ENCODE measurements at regions not wholly inside any gene's neighbourhood (a gene's known extent, or its start where the extent isn't known, plus 50 kb on each side); places are given as distances from the start of the nearest gene placed in this dataset.

DNA sequence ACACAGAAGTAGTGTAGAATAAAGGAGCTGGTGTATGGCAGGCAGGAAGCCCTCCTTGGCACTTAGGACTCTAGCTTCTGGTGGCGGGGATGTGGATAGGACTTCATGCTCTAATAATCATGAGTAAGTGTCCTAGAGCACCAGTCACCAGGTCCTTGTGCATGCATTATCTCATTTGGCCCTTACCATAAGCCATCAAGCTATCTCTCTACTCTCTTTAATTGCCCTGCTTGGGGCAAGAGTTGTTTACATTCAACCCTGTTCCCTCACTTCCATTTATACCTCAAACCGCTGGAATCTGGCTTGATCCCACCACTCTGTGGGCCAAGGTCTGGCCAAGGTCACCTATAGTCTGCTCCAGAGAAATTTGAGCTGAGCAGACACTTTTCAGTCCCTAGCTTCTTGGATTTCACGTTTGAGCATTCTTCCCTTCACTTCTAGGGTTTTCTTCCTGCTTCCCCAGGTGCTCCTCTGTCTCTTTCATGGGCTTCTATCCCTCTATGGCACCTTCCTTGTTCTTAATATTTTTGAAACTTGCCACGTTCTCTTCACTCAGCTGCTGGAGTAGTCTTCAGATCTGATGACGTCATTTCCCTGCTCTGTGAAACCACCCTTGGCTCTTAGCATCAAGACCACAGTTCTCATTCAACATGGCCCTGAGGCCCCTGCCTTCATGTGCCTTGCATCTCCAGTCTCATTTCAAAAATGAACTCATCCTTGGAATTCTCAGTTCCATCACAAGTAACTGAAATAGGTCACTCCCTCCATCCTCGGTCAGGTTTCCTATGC lies 94.9 kb upstream of the GATA6 start:
- no peak for DNase-seq (ENCODE audit: low read depth)

DNA sequence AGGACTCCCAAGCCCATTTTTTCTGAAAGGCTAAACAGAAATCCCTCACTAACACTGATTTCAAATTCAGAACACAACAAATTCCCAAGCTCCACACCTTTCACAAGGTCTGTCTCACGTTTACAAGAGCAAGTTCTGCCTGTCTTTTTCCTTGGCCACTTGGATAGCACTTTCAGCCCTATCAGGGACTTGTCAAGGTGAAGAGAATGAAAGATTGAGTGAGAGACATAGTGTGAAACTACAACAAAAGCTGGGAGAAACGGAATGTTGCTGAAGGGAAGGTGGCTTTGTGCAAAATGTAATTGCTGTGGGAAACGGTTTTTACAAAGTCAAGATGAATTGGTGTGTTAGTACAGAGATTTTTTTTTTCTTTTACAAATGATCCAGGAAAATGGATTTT lies 89.4 kb upstream of the GATA6 start:
- DNase-seq (ENCODE audit: low read depth), result no peak

DNA sequence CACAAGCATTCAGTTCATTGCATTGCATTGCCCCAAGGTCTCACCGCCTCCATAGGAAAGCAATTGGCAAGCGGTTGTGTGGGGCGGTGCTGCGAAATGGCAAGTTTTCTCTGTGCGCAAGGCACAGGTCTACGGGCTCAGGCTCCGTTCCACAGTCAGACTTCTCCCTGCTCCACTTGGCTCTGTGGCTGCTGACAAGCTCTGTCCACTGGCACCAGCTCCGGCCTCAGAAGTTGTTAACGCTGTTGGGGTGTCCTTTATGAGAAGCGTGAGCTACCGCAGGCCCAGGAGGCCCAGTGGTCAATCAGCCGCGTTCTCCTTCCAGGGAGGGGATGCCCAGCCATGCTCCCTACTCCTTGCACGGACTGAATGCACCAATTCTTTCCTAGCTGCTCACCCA lies 87.0 kb upstream of the GATA6 start:
- no peak for DNase-seq (ENCODE audit: low read depth)

DNA sequence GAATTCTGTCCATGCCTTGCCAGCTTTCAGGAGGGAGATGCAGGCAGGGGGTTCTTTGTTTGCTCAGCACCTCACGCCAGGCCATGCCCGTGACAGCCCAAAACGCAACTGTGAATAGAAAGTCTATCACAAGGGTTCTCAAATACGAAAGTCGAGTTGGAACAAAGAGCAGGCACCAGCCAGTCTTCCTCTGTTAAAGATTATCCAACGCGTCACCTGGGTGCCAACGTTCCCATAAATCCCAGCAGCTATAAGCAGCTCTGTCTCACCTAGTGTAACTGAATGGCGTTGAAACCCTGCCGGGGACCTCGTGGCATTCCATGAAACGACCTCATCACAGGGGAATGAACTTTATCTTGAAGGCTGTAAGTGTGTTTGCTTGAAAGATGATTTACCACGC lies 84.8 kb upstream of the GATA6 start:
- DNase-seq (ENCODE audit: low read depth), result no peak

DNA sequence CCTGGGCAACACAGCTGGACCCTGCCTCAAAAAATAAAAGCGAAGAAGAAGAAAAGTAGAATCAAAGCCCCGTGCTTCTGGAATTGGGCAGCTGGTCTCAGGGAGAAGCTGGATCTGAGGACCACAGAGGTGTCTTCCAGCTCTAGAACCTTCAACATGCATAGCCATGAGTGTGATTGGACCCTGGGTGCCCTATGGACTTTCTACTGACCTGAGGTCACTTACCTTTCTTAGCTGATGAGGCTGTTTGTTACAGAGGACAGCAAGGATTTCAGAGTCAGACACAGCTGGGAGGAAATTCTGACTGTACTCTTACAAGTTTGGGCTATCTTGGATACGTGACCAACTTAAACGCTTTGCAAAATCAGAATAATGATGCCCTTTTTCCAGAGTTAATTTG lies 82.4 kb upstream of the GATA6 start:
- DNase-seq (ENCODE audit: low read depth), result no peak

DNA sequence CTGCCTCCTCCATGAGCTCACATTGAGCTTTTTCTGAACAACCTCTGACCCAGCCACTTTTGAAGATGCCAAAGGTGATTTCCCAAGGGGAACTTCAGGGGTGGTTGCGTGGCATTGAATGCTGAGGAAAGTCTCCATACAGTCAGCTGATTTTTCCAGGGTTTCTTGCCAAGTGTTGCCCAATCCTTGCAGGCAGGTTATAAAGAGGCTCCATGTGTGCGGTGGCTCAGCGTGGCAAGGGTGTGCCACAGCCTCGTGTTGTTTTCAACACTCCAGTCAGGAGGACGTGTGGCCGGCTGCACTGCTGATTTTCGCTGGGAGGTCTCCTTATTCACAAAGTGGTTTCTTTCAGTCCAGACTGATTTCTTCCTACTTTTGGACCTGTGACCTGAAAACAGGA lies 81.4 kb upstream of the GATA6 start:
- no peak for DNase-seq (ENCODE audit: low read depth)

DNA sequence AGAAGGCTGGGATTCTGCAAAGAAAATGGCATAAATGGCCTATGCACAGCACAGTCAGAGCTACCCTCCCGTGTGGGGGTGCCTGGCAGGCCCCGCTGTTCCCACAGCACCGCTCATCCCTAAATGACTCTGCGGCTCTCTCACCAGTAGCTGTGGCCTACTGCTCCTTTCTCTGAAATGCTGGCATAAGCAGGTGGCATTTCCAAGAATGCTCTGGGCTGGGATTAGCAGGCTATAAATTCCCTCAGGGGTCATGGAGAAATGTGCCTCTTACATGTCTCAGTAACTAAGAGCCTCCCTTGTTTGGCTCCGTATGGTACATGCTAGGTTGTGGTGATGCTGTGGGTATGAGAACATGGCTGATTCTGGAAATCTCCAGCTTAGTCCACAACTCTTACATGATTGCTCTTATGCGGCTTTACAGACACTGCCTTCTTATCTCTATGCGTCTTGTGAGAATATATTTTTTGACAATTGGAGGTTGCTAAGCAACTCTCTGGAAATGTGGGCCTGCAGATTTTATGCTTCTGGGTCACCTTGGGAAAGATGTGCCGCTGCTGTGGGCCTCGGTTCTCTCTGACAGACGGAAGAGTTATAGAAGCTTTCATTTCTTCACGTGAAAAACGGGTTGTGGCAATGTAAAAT lies 80.3 kb upstream of the GATA6 start:
- no peak for DNase-seq (ENCODE audit: low read depth)

DNA sequence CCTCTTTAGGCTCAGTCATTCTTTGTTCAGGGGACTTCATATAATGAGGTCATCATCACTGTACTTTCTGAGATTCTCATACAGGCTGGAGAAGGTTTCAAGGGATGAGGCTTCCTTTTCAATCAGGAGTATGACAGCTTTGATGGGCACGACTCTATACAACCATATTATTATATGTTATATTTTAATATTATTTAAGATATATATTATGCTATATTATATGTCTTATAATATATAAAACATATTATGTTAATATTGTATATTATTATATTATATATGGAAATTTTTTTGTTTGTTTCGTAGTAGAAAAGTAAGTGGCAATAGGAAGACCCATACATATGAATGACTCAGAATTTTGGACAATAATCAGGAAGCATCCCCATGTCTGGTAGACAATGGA lies 78.0 kb upstream of the GATA6 start:
- no peak for DNase-seq (ENCODE audit: low read depth)

DNA sequence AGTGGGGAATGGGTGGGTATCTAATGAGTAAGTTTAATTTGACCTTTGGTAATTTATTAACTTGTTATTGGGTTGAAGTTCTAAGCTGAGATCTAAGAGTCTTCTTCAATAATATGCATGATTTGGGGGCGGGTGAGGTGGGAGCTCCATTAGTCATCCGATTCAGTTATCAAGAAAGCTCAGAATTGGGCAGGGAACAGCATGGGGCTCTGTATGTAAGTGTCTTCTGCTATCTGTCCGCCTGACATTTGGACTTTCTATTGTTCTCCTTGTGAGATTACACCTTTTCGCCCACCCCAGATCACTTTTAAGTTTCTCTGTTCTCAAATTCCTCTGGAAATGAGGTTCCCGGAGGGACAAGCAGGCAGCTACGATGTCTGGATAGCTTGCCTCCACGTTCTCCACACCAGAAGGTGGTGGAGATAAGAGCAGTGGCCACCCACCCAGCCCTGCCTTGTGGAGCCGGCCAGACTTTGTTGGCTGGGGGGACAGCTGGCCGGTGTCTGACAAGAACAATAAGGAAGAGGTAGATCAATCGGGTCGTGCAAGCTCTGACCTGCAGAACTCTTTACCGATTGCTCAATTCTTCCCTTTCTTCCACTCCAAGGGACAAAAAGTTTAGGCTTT lies 75.5 kb upstream of the GATA6 start:
- DNase-seq (ENCODE audit: low read depth), result no peak

DNA sequence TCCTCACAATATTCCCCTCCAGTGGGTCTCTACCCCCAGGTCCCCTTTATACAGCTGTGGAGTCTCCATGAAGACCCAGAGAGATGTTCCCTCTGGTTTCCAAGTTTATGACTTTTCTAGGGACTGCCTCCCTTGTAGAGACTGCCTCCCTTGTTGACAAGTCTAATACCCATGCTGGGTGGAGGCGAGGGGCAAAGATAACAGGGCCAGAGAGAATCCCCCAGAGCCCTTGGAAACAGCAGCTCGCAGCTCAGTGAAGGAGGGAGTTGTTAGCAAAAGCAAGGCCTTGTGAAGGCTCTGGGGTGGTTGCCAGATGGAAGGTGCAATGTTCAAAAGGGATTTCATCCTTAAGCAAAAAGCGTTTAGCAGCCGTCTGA lies 75.0 kb upstream of the GATA6 start:
- no peak for DNase-seq (ENCODE audit: low read depth)

DNA sequence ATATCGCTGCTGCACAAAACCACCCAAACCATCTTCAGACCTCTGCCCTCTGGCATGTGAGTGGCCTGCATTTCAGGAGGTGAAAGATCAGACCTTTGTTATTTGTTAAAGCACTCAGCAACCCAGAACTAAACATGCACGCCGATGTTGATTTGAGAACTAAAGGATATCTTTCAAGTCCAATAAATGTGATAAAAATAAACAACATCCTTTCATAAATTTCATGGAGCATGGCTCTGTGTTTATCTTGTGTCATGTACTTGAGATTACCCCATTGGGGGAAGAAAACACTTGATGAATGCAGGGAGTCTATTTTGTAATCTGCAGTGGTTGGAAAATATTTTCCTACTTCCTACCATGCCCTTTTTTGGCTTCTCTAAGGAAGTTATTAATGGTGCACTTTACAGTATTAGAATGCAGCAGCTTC lies 70.8 kb upstream of the GATA6 start:
- no peak for DNase-seq (ENCODE audit: low read depth)

DNA sequence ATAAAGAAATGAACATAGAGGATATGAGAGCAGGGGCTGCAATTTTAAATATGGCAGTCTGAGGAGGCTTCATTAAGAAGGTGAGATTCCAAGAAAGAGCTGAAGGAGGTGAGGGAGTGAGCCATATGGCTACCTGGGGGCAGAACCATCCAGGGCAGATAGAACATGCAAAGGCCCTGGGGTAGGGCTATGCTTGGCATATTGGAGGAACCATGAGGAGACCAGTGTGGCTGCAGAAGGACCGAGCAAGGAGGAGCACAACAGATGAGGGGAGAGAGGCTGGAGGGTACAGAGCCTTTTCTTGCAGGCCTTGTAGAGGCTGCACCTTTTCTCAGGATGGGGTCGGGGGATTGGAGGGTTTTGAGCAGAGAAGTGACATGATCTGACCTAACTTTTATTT lies 69.5 kb upstream of the GATA6 start:
- DNase-seq (ENCODE audit: low read depth), result no peak

DNA sequence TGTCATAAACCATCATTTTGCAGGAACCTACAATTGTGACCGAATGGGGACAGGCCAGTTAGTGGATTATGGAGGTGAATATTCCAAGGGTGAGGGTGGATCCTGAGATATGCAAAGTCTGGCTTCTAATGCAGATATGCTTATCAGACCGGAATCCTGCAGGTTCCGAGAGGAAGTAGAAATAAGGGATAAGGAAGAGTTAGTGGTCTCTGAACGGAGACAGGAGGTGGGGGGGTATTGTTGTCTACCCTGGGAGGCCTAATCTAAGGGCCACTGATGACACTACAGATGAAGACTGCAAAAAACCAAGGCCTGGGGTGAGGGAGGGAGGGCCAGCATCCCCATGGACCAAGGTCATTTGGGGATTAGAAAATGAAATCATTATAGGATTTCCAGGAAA lies 67.7 kb upstream of the GATA6 start:
- DNase-seq (ENCODE audit: low read depth), result no peak

DNA sequence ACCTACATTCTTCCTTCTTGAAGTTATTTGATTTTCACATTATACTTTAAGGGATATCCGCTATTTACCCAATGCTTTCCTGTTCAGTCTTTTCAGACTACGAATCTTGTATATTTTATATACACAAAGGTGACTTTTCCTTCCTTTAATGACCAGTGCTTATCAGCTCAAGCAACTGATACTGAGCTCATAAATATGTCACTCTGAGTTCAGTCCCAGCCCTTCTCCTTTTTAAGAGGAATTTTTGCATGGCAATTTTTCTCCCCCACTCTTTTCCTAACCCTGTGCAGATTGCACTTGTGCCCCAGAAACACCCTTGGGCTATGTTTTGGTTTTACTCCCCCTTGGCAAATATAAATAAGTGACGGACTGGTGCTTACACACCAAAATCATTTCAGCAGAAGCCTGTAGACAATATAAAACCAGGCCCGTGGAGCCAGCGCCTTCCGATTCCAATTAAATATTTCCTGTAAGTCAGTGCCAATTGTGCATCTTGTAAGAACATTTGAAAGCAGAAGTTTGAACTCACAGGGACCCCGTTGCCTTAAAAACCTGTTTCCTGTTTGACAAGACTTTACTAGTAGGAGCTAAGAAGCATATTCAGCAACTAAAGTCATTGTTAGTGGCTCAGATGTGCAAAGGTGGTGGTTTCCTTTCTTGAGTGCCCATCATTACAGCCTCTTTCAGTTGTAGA lies 66.3 kb upstream of the GATA6 start:
- no peak for DNase-seq (ENCODE audit: low read depth)

DNA sequence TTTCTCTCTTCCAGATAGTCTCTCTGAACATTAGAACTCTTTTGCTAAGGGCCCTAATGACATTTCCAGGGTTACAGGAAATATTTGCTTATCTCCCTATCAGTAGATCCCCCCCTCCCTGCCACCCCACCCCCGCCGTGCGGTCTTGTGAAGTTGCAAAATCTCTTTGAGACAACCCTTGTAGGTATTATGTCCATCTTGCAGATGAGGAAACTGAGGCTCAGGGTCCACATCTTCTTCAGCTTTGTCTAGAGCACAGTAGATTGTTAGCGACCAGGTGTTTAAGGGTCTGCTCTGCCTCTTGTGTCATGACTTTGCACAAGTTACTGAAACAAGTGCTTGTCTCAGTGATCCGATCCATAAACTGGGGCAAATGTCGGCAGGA lies 65.8 kb upstream of the GATA6 start:
- no peak for DNase-seq (ENCODE audit: low read depth)

DNA sequence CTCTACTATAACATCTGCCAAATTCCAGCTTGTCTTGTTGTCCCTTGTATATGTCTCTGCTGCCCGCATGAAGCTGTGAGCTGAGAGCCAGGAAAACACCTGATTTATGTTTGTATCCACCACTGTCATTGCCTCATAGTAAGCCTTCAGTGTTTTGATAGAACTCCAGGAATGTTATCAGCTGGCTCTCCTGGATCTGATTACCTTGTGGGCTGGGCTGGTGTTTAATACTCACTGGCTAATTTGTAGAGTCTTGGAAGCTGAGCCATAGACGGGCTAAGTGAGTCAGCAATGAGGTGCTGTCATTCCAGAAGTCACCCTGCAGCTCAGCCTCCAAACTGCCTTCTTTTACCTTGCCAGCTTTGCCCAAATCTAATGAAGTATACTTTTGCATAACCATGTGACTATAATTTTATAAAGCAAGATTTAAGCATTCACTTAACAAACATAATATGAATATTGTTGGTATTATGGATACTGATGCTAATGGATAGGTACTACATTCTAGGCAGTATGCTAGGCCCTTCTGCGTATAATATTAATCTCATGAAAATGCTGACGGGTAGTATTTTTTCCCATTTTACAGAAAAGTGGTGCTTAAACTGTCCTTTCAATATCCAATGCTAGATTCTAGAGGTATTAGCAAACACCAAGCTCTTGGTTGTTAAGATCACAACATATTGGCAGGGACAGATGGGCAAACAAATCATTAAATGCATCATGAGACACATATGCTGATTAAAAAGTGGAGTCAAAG lies 62.7 kb upstream of the GATA6 start:
- no peak for DNase-seq (ENCODE audit: low read depth)

DNA sequence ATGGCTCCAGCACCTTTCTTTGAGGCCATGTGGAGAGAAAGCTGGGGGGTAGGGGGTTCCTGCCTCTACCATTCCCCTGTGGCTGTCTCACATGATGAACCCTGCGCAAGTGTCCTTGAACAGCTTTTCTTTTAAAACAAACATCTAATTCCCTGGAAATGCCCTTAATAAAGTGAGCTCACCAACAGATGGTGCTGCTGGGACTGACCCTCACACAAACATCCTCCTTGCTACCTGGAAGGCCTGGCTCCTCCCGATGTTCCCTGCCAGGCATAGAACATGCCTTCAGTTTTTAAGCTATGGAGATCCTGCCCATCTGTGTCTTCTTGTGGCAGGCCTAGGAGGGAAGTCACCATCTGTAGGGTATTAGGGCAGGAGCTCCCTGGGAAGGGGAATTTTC lies 60.7 kb upstream of the GATA6 start:
- no peak for DNase-seq (ENCODE audit: low read depth)

DNA sequence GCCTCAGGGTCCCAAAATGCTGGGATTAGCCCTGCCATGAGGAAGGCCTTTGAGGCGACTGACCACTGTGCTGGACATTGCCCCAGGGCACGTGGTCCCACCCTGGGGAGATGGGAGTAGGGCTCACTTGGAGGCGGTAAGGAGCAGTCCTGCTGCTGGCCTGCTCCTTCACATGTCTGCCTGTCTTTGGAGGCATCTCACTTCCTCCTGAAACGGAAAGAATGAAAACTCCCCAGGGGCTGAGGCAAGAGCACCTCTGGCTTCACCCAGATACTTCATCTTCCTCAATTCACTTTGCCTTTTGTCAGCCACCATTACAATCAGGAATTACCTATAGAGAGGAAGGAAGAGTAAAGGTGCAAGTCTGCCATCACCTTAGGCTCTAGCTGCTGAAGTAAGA lies 59.9 kb upstream of the GATA6 start:
- DNase-seq (ENCODE audit: low read depth), result no peak

DNA sequence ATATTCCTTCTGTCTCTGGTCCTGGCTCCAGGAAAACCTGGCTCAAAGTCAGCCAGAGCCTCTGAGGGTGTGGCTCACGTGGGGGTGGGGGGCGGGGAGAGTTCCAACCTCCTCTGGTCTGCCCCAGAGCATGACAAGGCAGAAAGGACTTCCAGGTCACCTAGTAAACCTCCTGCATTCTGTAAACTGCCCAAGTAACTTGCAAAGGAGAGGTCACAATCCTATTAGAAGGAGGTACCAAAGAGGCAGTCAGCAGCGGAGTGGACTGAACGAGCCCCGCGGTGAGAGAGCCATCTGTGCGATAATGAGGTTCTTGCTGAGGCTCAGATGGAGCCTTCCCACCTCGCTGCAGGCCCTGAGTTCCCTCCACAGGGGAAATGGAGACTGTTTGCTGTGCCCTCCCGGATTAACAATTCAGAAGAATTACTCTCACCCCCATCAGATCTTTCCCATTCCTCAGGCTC lies 58.9 kb upstream of the GATA6 start:
- DNase-seq (ENCODE audit: low read depth), result no peak

DNA sequence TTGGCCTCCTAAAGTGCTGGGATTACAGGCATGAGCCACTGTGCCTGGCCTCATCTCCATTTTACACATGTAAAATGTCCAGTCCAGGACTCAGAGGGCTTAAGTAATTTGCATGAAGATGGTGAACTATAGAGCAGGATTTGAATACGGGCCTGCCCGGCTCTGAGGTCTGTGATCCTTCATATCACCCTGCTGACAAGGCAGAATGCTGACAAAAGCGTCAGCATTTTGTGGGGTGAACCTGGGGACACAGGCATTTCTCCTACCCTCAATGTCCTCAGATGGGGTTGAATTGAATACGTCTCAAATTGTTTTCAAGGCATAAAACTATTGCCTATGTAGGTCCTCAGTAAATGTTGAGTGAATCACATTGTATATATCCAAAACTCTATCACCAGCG lies 57.2 kb upstream of the GATA6 start:
- no peak for DNase-seq (ENCODE audit: low read depth)

DNA sequence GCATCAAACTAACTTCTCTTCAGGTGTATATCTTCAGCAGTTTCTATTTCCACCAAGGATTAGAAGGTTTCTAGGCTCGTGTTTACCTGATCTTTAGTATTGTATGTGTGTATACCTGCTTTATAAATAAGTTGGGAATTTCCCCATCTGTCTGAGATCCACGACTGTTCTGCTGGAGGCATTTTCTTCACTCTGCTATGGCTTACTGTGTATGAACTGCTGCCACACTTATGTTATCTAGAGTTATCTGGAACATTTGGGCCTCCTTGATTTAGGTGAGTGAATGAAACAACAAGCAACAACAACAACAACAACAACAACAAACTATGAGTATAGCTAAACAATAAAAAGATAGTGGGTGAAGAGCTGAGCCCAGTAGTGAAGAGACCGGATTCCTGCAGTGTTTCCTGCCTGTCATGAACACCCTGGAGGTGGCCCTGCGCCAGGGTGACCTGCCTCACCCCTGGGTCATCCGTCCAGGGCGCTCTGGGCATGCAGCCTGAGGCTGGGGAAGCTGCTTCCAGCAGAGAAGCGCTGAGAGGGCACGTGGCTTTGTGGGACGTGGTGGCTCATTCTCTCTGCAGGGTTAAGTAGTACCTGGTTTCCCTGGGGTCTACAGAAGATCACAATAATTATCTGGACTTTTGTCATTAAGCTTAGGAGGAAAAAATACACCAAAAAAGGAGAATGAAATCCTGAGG lies 56.1 kb upstream of the GATA6 start:
- no peak for DNase-seq (ENCODE audit: low read depth)
